ENCODE measurements at regions not wholly inside any gene's neighbourhood (a gene's known extent, or its start where the extent isn't known, plus 50 kb on each side); places are given as distances from the start of the nearest gene placed in this dataset.

GRCh38 chr11:122167100-122167499 is 51.1 kb upstream of the BLID start:
- DNase-seq: no peak

DNA sequence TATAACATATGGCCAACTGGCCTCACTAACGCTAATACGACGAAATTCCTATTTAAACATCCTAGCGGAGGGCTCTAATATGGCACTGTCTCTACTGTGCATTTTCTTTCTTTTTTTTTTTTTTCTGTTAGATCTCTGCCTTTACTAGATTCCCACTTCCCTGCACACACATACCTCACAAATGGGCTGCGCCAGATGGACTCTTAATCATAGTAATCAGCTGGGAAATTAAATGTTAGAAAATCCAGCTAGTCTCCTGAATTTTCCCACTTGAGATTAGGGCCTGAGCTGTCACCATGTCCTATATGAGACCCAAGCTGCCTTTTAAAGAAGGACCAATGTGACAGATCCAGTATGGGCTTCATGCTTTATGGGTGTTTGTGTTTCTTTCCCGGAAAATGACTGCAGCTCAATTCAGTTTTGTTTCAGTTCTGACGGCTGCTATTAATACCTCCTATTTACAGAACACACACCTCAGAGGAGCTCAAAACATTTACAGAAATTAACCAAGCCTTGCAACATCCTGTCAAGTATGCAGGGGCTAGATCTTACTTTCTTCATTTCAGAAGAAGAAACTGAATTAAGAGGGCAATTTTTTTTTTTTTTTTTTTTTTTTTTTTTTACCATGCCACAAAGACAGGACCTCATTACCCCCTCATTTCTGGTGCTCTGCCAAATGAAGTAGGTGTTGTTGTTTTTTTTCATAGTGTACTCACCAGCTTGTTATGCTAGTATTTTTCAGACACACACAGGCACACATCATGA is 49.8 kb upstream of the BLID start:
- DNase-seq: no peak

Data from right hindlimb (tissue), 1 donor.